Mesenchymal stem cell (in vitro differentiated cells and primary cell): ENCODE measurements at regions not wholly inside any gene's neighbourhood (a gene's known extent, or its start where the extent isn't known, plus 50 kb on each side); places are given as distances from the start of the nearest gene placed in this dataset.

Experiments used
- DNase-seq: peaks from one replicate; pipeline ENCODE4 v3.0.0-alpha.2; 2013
- H2AFZ ChIP-seq: one replicate; pipeline ENCODE4 v1.6.1; 2013; ENCODE audit warnings: low read depth, mild to moderate bottlenecking, control low read depth, inconsistent platforms, low read length, moderate library complexity
- H2AK5ac ChIP-seq: 2 replicates; pipeline ENCODE4 v1.6.1; 2013; ENCODE audit warnings: low read length, moderate library complexity, mild to moderate bottlenecking, inconsistent platforms; ENCODE audit not compliant: severe bottlenecking
- H2BK120ac ChIP-seq: one replicate; pipeline ENCODE4 v1.6.1; 2013; ENCODE audit warnings: low read depth, mild to moderate bottlenecking, inconsistent platforms, low read length, moderate library complexity
- H2BK12ac ChIP-seq, 2 experiments: one replicate each; pipeline ENCODE4 v1.6.1; 2013; ENCODE audit warnings: inconsistent platforms in 2 of 2, low read length in 2 of 2, mild to moderate bottlenecking in 2 of 2, moderate library complexity in 2 of 2, control low read depth in 1 of 2
- H2BK15ac ChIP-seq: one replicate; pipeline ENCODE4 v1.6.1; 2013; ENCODE audit warnings: mild to moderate bottlenecking, low read depth, inconsistent platforms; ENCODE audit not compliant: poor library complexity, severe bottlenecking
- H2BK5ac ChIP-seq: 2 replicates; pipeline ENCODE4 v1.6.1; 2013; ENCODE audit warnings: low read depth, mild to moderate bottlenecking, low read length, control low read depth, inconsistent platforms; ENCODE audit not compliant: poor library complexity, severe bottlenecking
- H3K14ac ChIP-seq, 2 experiments: one replicate each; pipeline ENCODE4 v1.6.1; 2013; ENCODE audit warnings: inconsistent platforms in 2 of 2, low read length in 2 of 2, control low read depth in 1 of 2, mild to moderate bottlenecking in 1 of 2, moderate library complexity in 1 of 2
- H3K18ac ChIP-seq, 2 experiments: one replicate each; pipeline ENCODE4 v1.6.1; 2013; ENCODE audit warnings: inconsistent platforms in 2 of 2, low read length in 2 of 2, control low read depth in 1 of 2, low read depth in 1 of 2, mild to moderate bottlenecking in 1 of 2
- H3K23ac ChIP-seq, 2 experiments: one replicate each; pipeline ENCODE4 v1.6.1; 2013; ENCODE audit warnings: inconsistent platforms in 2 of 2, low read length in 2 of 2, mild to moderate bottlenecking in 2 of 2, moderate library complexity in 2 of 2, control low read depth in 1 of 2
- H3K27ac ChIP-seq: 2 replicates; pipeline ENCODE4 v1.5.1; 2013; ENCODE audit warnings: mild to moderate bottlenecking, moderate library complexity, low read length, control low read depth, inconsistent platforms; ENCODE audit not compliant: poor library complexity, severe bottlenecking
- H3K27me3 ChIP-seq, 2 experiments: 2 replicates each; pipeline versions ENCODE4 v1.6.1 to v1.7.0; 2013; ENCODE audit warnings: low read length in 2 of 2, mild to moderate bottlenecking in 2 of 2, moderate library complexity in 2 of 2, control low read depth in 1 of 2, inconsistent platforms in 1 of 2; ENCODE audit not compliant: control insufficient read depth in 1 of 2, insufficient read depth in 1 of 2
- H3K36me3 ChIP-seq, 2 experiments: 2 replicates each; pipeline versions ENCODE4 v1.6.1 to v1.7.0; 2013; ENCODE audit warnings: low read length in 2 of 2, control low read depth in 1 of 2, inconsistent platforms in 1 of 2, low read depth in 1 of 2, mild to moderate bottlenecking in 1 of 2; ENCODE audit not compliant: insufficient read depth in 2 of 2, control insufficient read depth in 1 of 2
- H3K4ac ChIP-seq, 2 experiments: one replicate each; pipeline ENCODE4 v1.6.1; 2013; ENCODE audit warnings: inconsistent platforms in 2 of 2, low read length in 2 of 2, mild to moderate bottlenecking in 2 of 2, moderate library complexity in 2 of 2, control low read depth in 1 of 2, low read depth in 1 of 2
- H3K4me1 ChIP-seq: 2 replicates; pipeline ENCODE4 v1.6.1; 2013; ENCODE audit warnings: low read depth, low read length, control low read depth; ENCODE audit not compliant: control insufficient read depth, insufficient read depth
- H3K4me2 ChIP-seq: 2 replicates; pipeline ENCODE4 v1.6.1; 2013; ENCODE audit warnings: low read length, mild to moderate bottlenecking, inconsistent platforms; ENCODE audit not compliant: poor library complexity, severe bottlenecking
- H3K4me3 ChIP-seq, 2 experiments: 2 replicates each; pipeline versions ENCODE4 v1.5.1 to v1.7.0; 2013; ENCODE audit warnings: low read length in 2 of 2, mild to moderate bottlenecking in 2 of 2, control low read depth in 1 of 2, low read depth in 1 of 2; ENCODE audit not compliant: insufficient read depth in 1 of 2
- H3K79me1 ChIP-seq: replicated peaks from 2 replicates; pipeline ENCODE4 v1.6.1; 2013; ENCODE audit warnings: mild to moderate bottlenecking, control low read depth, low read length, inconsistent platforms; ENCODE audit not compliant: poor library complexity, severe bottlenecking
- H3K9ac ChIP-seq: 2 replicates; pipeline ENCODE4 v1.7.0; 2013; ENCODE audit warnings: mild to moderate bottlenecking, low read length, moderate library complexity
- H3K9me3 ChIP-seq: 2 replicates; pipeline ENCODE4 v1.7.0; 2013; ENCODE audit warnings: mild to moderate bottlenecking, low read length; ENCODE audit not compliant: control insufficient read depth
- H4K8ac ChIP-seq: one replicate; pipeline ENCODE4 v1.6.1; 2013; ENCODE audit warnings: inconsistent platforms, mild to moderate bottlenecking, low read length, moderate library complexity
- H4K91ac ChIP-seq: one replicate; pipeline ENCODE4 v1.6.1; 2013; ENCODE audit warnings: mild to moderate bottlenecking, low read length, inconsistent platforms
- WGBS: methylation state at CpG from one replicate; pipeline ENCODE4 v1.1.7; 2013; ENCODE audit warnings: mixed read lengths; 5-methylcytosine and 5-hydroxymethylcytosine counted together

DNA sequence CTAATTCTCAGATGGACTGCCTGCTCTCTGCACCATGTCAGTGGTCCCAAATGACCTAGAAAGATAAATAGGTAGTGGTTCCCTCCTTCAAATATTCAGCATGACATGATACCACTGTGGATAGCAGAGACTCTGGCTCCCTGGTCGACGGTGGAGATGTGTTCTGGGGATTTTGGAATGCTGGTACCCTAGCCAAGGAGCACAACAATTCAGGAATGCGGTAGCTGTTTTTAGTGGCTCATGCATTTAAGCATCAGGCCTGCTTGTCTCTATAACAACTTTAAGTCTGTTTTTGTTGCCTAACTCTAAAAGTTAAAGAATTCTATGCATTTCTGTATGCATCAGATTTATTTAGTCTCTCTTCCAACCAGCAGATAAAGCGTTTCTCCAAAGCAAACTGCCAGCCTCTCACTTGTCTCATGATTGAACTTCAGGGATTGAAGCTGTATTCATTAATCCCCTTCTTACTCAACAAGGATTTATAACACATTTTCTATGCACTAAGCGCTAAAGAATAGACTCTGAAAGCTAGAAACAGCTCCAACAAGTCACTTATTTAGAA, 164.9 kb upstream of the BMP4 start:
- no peak for DNase-seq
- Histone ChIP-seq H3K14ac (no peak overlapping the region), H2BK12ac (no peak overlapping the region), H3K4ac (no peak overlapping the region), H4K91ac (no peak overlapping the region), H3K27ac (no peak overlapping the region), H3K9me3 (no peaks in the 10 kb centered on the region), H2AK5ac (no peak overlapping the region), H3K79me1 (no peaks in the 10 kb centered on the region), H3K36me3 (no peaks in the 10 kb centered on the region), H2AFZ (no peak overlapping the region), H2BK15ac (no peak overlapping the region), H3K23ac (no peak overlapping the region), H2BK120ac (no peak overlapping the region), H3K4me3 (no peak overlapping the region), H4K8ac (no peak overlapping the region), H3K9ac (no peak overlapping the region), H3K4me2 (no peak overlapping the region), H3K27me3 (peaks cover 0 to 3% of the 10 kb centered on the region in 2 experiments), H2BK5ac (no peak overlapping the region), H3K18ac (no peak overlapping the region), H3K4me1 (no peaks in the 10 kb centered on the region)
- WGBS = 88% methylated on average over 5 of the region's 5 CpGs

- WGBS = 97% methylated on average over 2 of the region's 2 CpGs
- no peak overlapping the region for H2BK12ac ChIP-seq
- no peak overlapping the region for H2BK5ac ChIP-seq
- H3K36me3 ChIP-seq = no peaks in the 10 kb centered on the region
- H4K91ac ChIP-seq = no peak overlapping the region
- H2AFZ ChIP-seq = no peak overlapping the region
- no peak overlapping the region for H3K4me3 ChIP-seq
- no peak overlapping the region for H3K14ac ChIP-seq
- no peak overlapping the region for H4K8ac ChIP-seq
- no peak overlapping the region for H2AK5ac ChIP-seq
- H3K27me3 ChIP-seq = peaks cover 0 to 3% of the 10 kb centered on the region in 2 experiments
- no peak overlapping the region for H3K23ac ChIP-seq
- H3K4ac ChIP-seq = no peak overlapping the region
- H3K4me2 ChIP-seq = no peak overlapping the region
- H3K18ac ChIP-seq = no peak overlapping the region
- no peak overlapping the region for H3K27ac ChIP-seq
- no peaks in the 10 kb centered on the region for H3K79me1 ChIP-seq
- no peak overlapping the region for H3K9ac ChIP-seq
- DNase-seq = no peak
- H3K4me1 ChIP-seq = no peaks in the 10 kb centered on the region
- H3K9me3 ChIP-seq = no peaks in the 10 kb centered on the region
- H2BK120ac ChIP-seq = no peak overlapping the region
- no peak overlapping the region for H2BK15ac ChIP-seq
Observed at GRCh38 chr14:54123841-54124240, 167.2 kb upstream of the BMP4 start.

DNA sequence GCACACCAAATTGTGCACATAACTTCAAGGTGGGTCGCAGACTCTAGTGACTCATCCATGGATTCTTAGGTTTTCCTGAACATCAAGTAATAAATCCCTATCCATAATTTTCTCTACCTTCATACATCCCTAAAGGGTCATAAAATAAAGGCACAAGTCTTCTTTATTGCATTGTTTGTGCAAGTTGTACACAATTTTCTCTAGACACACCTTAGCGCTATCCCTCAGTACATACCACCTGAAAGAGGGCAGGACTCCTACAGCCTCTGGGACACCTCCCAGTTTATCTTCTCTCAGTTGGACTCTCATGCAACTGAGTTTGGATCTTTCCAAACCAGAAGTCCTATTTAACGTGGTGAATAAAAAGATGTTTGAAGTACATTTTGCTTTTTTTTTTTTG, 168.5 kb upstream of the BMP4 start:
- DNase-seq = no peak
- no peak overlapping the region for H2BK12ac ChIP-seq
- H2AFZ ChIP-seq = no peak overlapping the region
- no peak overlapping the region for H3K27ac ChIP-seq
- no peak overlapping the region for H3K14ac ChIP-seq
- no peaks in the 10 kb centered on the region for H3K36me3 ChIP-seq
- H3K9me3 ChIP-seq = no peaks in the 10 kb centered on the region
- H2BK5ac ChIP-seq = no peak overlapping the region
- H3K4me3 ChIP-seq = no peak overlapping the region
- H3K79me1 ChIP-seq = no peaks in the 10 kb centered on the region
- no peak overlapping the region for H3K4ac ChIP-seq
- 98% methylated on average over 3 of the region's 3 CpGs for WGBS
- H3K4me2 ChIP-seq = no peak overlapping the region
- H2AK5ac ChIP-seq = no peak overlapping the region
- no peak overlapping the region for H2BK15ac ChIP-seq
- H2BK120ac ChIP-seq = no peak overlapping the region
- H3K4me1 ChIP-seq = no peaks in the 10 kb centered on the region
- H3K23ac ChIP-seq = no peak overlapping the region
- H3K9ac ChIP-seq = no peak overlapping the region
- H3K18ac ChIP-seq = no peak overlapping the region
- H4K91ac ChIP-seq = no peak overlapping the region
- no peak overlapping the region for H4K8ac ChIP-seq
- H3K27me3 ChIP-seq = peaks cover 0 to 3% of the 10 kb centered on the region in 2 experiments

DNA sequence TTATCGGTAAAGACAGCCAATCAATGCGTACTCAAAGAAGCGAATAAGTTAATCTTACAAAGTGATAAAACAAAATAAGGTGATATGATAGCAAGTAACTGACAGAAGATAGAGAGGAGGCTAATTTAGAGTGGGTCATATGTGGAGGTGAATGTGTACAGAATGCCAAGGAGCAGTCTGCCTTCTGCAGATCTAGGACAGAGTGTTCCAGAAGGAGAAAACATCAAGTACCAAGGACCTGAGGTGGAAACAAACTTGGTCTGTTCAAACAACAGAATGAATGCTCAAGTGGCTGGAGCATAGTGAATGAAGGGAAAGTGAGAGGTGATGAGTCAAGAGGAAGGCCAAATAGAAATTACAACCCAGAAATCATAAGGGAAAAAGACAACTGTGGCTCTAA, 170.3 kb upstream of the BMP4 start:
- Histone ChIP-seq H3K79me1 (no peaks in the 10 kb centered on the region), H3K36me3 (no peaks in the 10 kb centered on the region), H4K8ac (no peak overlapping the region), H3K23ac (no peak overlapping the region), H2BK15ac (no peak overlapping the region), H3K4me1 (no peaks in the 10 kb centered on the region), H3K27ac (no peak overlapping the region), H3K9me3 (no peaks in the 10 kb centered on the region), H2BK12ac (no peak overlapping the region), H2BK5ac (no peak overlapping the region), H2AK5ac (no peak overlapping the region), H3K9ac (no peak overlapping the region), H3K27me3 (no peaks in the 10 kb centered on the region), H4K91ac (no peak overlapping the region), H3K4me3 (no peak overlapping the region), H3K4me2 (no peak overlapping the region), H3K4ac (no peak overlapping the region), H2AFZ (no peak overlapping the region), H2BK120ac (no peak overlapping the region), H3K14ac (no peak overlapping the region), H3K18ac (no peak overlapping the region)
- WGBS = 99% methylated on average over 3 of the region's 3 CpGs
- DNase-seq = no peak
